ENCODE measurements at regions not wholly inside any gene's neighbourhood (a gene's known extent, or its start where the extent isn't known, plus 50 kb on each side); places are given as distances from the start of the nearest gene placed in this dataset.

DNA sequence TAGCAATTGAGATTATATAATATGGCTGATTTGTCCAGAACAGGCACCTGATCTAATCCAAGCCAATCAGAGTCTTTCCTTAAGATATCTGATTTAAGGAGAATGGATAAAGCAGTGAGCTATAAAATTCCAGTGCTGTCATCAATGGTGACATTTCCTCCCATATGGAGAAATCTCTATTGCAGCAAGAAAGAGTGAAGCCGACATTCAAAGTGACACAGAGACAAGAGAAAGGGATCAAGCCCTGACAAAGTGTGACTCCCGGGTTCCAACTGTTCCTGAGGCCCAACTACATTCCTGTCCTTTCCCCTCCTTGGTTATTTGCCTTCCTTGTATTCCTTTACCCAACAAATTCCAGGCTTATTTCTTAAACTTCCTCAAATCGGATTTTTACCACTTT, 430.0 kb upstream of the SOX5 start (continued):
- TF ChIP-seq ZBTB43 (CRISPR knock-in tag; IDR thresholded peaks at IDR 0.05), result no peak
- TF ChIP-seq E2F4 (CRISPR knock-in tag; IDR thresholded peaks at IDR 0.05; ENCODE audit: borderline replicate concordance, low read depth), result no peak

- peaks cover 49% of the 10 kb centered on the region for H3K4me1 Mint-ChIP-seq
- H3K9me3 Mint-ChIP-seq, result peaks cover 15% of the 10 kb centered on the region
- no peaks in the 10 kb centered on the region; the same call in 1 of the 2 replicates for H3K27me3 Mint-ChIP-seq (ENCODE audit: low read depth)
- ATAC-seq, result peak; percentile 56
- H3K27ac Mint-ChIP-seq, result peak overlapping the region; percentile 85
- H3K36me3 Mint-ChIP-seq, result 0 out of 2 replicates have a peak, but pooled peaks cover 5% of the 10 kb centered on the region
- POLR2A ChIA-PET, result no interaction called here
- CTCF ChIA-PET, result interaction anchor here (1.1 to 1.4 kb wide), 2 partner anchors 219 to 400 kb away, joined by 3 read pairs; no protein-coding TSS in a partner anchor
- peak overlapping the region; percentile 12 for H3K4me3 Mint-ChIP-seq
- TF ChIP-seq, protein P1, sequence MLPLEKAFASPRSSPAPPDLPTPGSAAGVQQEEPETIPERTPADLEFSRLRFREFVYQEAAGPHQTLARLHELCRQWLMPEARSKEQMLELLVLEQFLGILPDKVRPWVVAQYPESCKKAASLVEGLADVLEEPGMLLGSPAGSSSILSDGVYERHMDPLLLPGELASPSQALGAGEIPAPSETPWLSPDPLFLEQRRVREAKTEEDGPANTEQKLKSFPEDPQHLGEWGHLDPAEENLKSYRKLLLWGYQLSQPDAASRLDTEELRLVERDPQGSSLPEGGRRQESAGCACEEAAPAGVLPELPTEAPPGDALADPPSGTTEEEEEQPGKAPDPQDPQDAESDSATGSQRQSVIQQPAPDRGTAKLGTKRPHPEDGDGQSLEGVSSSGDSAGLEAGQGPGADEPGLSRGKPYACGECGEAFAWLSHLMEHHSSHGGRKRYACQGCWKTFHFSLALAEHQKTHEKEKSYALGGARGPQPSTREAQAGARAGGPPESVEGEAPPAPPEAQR (CRISPR knock-in tag; IDR thresholded peaks at IDR 0.05), result no peak
- TF ChIP-seq FOXK1 (CRISPR knock-in tag; IDR thresholded peaks at IDR 0.05), result peak; percentile 40; the same call in 1 of the 2 replicates
- no peak for DNase-seq (ENCODE audit: low spot score)
Observed at GRCh38 chr12:24378548-24379407, 429.3 kb upstream of the SOX5 start.

- ATAC-seq, result no peak
- CTCF ChIA-PET, result no interaction called here
- Mint-ChIP-seq H3K27me3 (ENCODE audit: low read depth) (no peaks in the 10 kb centered on the region), H3K36me3 (no peaks in the 10 kb centered on the region), H3K9me3 (0 out of 2 replicates have a peak, but pooled peaks cover 3% of the 10 kb centered on the region), H3K4me1 (peaks cover 25% of the 10 kb centered on the region), H3K4me3 (no peak overlapping the region), H3K27ac (no peak overlapping the region)
- POLR2A ChIA-PET, result no interaction called here
- TF ChIP-seq GABPB1 (CRISPR knock-in tag; IDR thresholded peaks at IDR 0.05) (0 out of 2 replicates have a peak, but pooled peaks have one; percentile 42), ZNF512 (CRISPR knock-in tag; IDR thresholded peaks at IDR 0.05; ENCODE audit: borderline replicate concordance) (no peak), PRRX2 (CRISPR knock-in tag; IDR thresholded peaks at IDR 0.05) (no peak)
- no peak for DNase-seq (ENCODE audit: low spot score)
Observed at GRCh38 chr12:24374452-24374851, 425.0 kb upstream of the SOX5 start.

- Mint-ChIP-seq H3K4me3 (no peak overlapping the region), H3K9me3 (0 out of 2 replicates have a peak, but pooled peaks cover 3% of the 10 kb centered on the region), H3K27me3 (ENCODE audit: low read depth) (no peaks in the 10 kb centered on the region), H3K4me1 (peaks cover 10% of the 10 kb centered on the region), H3K36me3 (no peaks in the 10 kb centered on the region), H3K27ac (no peak overlapping the region)
- POLR2A ChIA-PET, result no interaction called here
- DNase-seq (ENCODE audit: low spot score), result no peak
- CTCF ChIA-PET, result interaction anchor here (0.6 kb wide), 1 partner anchor 425 kb away, joined by 6 read pairs; no protein-coding TSS in a partner anchor
- ATAC-seq, result no peak
- TF ChIP-seq E2F1 (CRISPR knock-in tag; IDR thresholded peaks at IDR 0.05), result no peak
- no peak for TF ChIP-seq GRHL2 (CRISPR knock-in tag; IDR thresholded peaks at IDR 0.05; ENCODE audit: insufficient replicate concordance, severe bottlenecking)
- no peak for TF ChIP-seq CREM (CRISPR knock-in tag; IDR thresholded peaks at IDR 0.05)
- no peak for TF ChIP-seq TP53 (CRISPR knock-in tag; IDR thresholded peaks at IDR 0.05)
- TF ChIP-seq ZNF671 (CRISPR knock-in tag; IDR thresholded peaks at IDR 0.05), result no peak
- TF ChIP-seq NFATC4 (CRISPR knock-in tag; IDR thresholded peaks at IDR 0.05), result no peak
- TF ChIP-seq, protein P2, sequence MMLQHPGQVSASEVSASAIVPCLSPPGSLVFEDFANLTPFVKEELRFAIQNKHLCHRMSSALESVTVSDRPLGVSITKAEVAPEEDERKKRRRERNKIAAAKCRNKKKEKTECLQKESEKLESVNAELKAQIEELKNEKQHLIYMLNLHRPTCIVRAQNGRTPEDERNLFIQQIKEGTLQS (CRISPR knock-in tag; conservative IDR thresholded peaks at IDR 0.05), result no peak
- TF ChIP-seq EMX1 (CRISPR knock-in tag; IDR thresholded peaks at IDR 0.05), result no peak
- TF ChIP-seq SMAD4 (CRISPR knock-in tag; IDR thresholded peaks at IDR 0.05), result no peak
- no peak for TF ChIP-seq OVOL2 (CRISPR knock-in tag; IDR thresholded peaks at IDR 0.05; ENCODE audit: borderline replicate concordance)
- TF ChIP-seq, protein P3, sequence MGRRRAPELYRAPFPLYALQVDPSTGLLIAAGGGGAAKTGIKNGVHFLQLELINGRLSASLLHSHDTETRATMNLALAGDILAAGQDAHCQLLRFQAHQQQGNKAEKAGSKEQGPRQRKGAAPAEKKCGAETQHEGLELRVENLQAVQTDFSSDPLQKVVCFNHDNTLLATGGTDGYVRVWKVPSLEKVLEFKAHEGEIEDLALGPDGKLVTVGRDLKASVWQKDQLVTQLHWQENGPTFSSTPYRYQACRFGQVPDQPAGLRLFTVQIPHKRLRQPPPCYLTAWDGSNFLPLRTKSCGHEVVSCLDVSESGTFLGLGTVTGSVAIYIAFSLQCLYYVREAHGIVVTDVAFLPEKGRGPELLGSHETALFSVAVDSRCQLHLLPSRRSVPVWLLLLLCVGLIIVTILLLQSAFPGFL (CRISPR knock-in tag; IDR thresholded peaks at IDR 0.05; ENCODE audit: borderline replicate concordance), result no peak
- TF ChIP-seq FOXP1 (CRISPR knock-in tag; IDR thresholded peaks at IDR 0.05; ENCODE audit: borderline replicate concordance), result no peak
Observed at GRCh38 chr12:24373004-24373403, 423.5 kb upstream of the SOX5 start.

Data from WTC11 (cell line).